ENCODE measurements at regions not wholly inside any gene's neighbourhood (a gene's known extent, or its start where the extent isn't known, plus 50 kb on each side); places are given as distances from the start of the nearest gene placed in this dataset.

- no peak for DNase-seq (ENCODE audit: low read depth)
- no peak overlapping the region for H3K4me3 ChIP-seq (ENCODE audit: low read depth, low read length)
- no peak for TF ChIP-seq CTCF (IDR thresholded peaks at IDR 0.05; ENCODE audit: insufficient read depth, low read depth, low read length)
Observed at GRCh38 chr2:220051716-220052115, 424.3 kb downstream of the SLC4A3 start.

- DNase-seq (ENCODE audit: low read depth): no peak
- peak; percentile 7 for TF ChIP-seq CTCF (IDR thresholded peaks at IDR 0.05; ENCODE audit: insufficient read depth, low read depth, low read length)
- no peak overlapping the region for H3K4me3 ChIP-seq (ENCODE audit: low read depth, low read length)
Observed at GRCh38 chr2:220053919-220054318, 426.5 kb downstream of the SLC4A3 start.

- TF ChIP-seq CTCF (IDR thresholded peaks at IDR 0.05; ENCODE audit: insufficient read depth, low read depth, low read length): no peak
- DNase-seq (ENCODE audit: low read depth): no peak
- no peak overlapping the region for H3K4me3 ChIP-seq (ENCODE audit: low read depth, low read length)
Observed at GRCh38 chr2:220057391-220057790, 430.0 kb downstream of the SLC4A3 start.

GRCh38 chr2:220057916-220058315, 430.5 kb downstream of the SLC4A3 start:
- TF ChIP-seq CTCF (IDR thresholded peaks at IDR 0.05; ENCODE audit: insufficient read depth, low read depth, low read length): no peak
- no peak overlapping the region for H3K4me3 ChIP-seq (ENCODE audit: low read depth, low read length)
- no peak for DNase-seq (ENCODE audit: low read depth)

GRCh38 chr2:220064111-220065030, 436.9 kb downstream of the SLC4A3 start:
- TF ChIP-seq CTCF (IDR thresholded peaks at IDR 0.05; ENCODE audit: insufficient read depth, low read depth, low read length): no peak
- DNase-seq (ENCODE audit: low read depth): no peak
- no peak overlapping the region for H3K4me3 ChIP-seq (ENCODE audit: low read depth, low read length)

GRCh38 chr2:220065581-220065980, 438.2 kb downstream of the SLC4A3 start:
- no peak for TF ChIP-seq CTCF (IDR thresholded peaks at IDR 0.05; ENCODE audit: insufficient read depth, low read depth, low read length)
- H3K4me3 ChIP-seq (ENCODE audit: low read depth, low read length): no peak overlapping the region
- no peak for DNase-seq (ENCODE audit: low read depth)
